Neural progenitor cell (in vitro differentiated cells): ENCODE measurements at regions not wholly inside any gene's neighbourhood (a gene's known extent, or its start where the extent isn't known, plus 50 kb on each side); places are given as distances from the start of the nearest gene placed in this dataset.

Source experiments
- DNase-seq: peaks from one replicate; pipeline ENCODE4 v3.0.0-alpha.2; 2016; ENCODE audit warnings: low spot score
- H2AFZ ChIP-seq: fragments of 200-600 bp; sonication (generic); replicated peaks from 2 replicates; pipeline ENCODE4 v1.6.1; 2016; ENCODE audit warnings: antibody characterized with exemption
- H3F3A ChIP-seq: fragments of 200-600 bp; sonication (generic); 2 replicates; pipeline ENCODE4 v1.6.1; 2016; ENCODE audit warnings: antibody characterized with exemption, low read depth
- H3K27ac ChIP-seq: fragments of 200-600 bp; sonication (generic); 2 replicates; pipeline ENCODE4 v1.5.1; 2016; ENCODE audit warnings: mild to moderate bottlenecking
- H3K27me3 ChIP-seq: fragments of 200-600 bp; sonication (generic); 2 replicates; pipeline ENCODE4 v1.6.1; 2016; ENCODE audit warnings: mild to moderate bottlenecking, moderate library complexity
- H3K36me3 ChIP-seq: fragments of 200-600 bp; sonication (generic); 2 replicates; pipeline ENCODE4 v1.5.1; 2016
- H3K4me1 ChIP-seq: fragments of 200-600 bp; sonication (generic); 2 replicates; pipeline ENCODE4 v1.6.1; 2016; ENCODE audit warnings: mixed run types
- H3K4me2 ChIP-seq: fragments of 200-600 bp; sonication (generic); 2 replicates; pipeline ENCODE4 v1.6.1; 2016
- H3K4me3 ChIP-seq: fragments of 200-600 bp; sonication (generic); 2 replicates; pipeline ENCODE4 v1.5.1; 2016
- H3K79me2 ChIP-seq: fragments of 200-600 bp; sonication (generic); 2 replicates; pipeline ENCODE4 v1.6.1; 2016; ENCODE audit warnings: low read depth
- H3K9ac ChIP-seq: fragments of 200-600 bp; sonication (generic); 2 replicates; pipeline ENCODE4 v1.6.1; 2016
- H3K9me3 ChIP-seq: fragments of 200-600 bp; sonication (generic); 2 replicates; pipeline ENCODE4 v1.5.1; 2016; ENCODE audit warnings: low read depth
- H4K20me1 ChIP-seq: fragments of 200-600 bp; sonication (generic); 2 replicates; pipeline ENCODE4 v1.6.1; 2016; ENCODE audit warnings: low read depth
- H3K27ac Mint-ChIP-seq: 3 replicates; pipeline ENCODE4 v1.8.0; 2021; ENCODE audit warnings: mixed read lengths
- H3K27me3 Mint-ChIP-seq: 2 replicates; pipeline ENCODE4 v1.8.0; 2022; ENCODE audit warnings: low read depth, mild to moderate bottlenecking, inconsistent platforms, moderate library complexity, mixed read lengths; ENCODE audit not compliant: insufficient read depth
- H3K36me3 Mint-ChIP-seq: 3 replicates; pipeline ENCODE4 v1.8.0; 2021; ENCODE audit warnings: mixed read lengths
- H3K4me1 Mint-ChIP-seq: 3 replicates; pipeline ENCODE4 v1.8.0; 2021; ENCODE audit warnings: mixed read lengths
- H3K4me3 Mint-ChIP-seq: 3 replicates; pipeline ENCODE4 v1.8.0; 2021; ENCODE audit warnings: mild to moderate bottlenecking, moderate library complexity, mixed read lengths
- H3K9me3 Mint-ChIP-seq: 3 replicates; pipeline ENCODE4 v1.8.0; 2020; ENCODE audit warnings: mixed read lengths
- CTCF ChIP-seq: fragments of 200-600 bp; sonication (generic); IDR thresholded peaks from 2 replicates; pipeline ENCODE4 v1.5.1; 2017; ENCODE audit warnings: antibody characterized with exemption, mild to moderate bottlenecking
- EZH2 ChIP-seq: fragments of 200-600 bp; sonication (generic); IDR thresholded peaks from 2 replicates; pipeline ENCODE4 v1.6.1; 2017; ENCODE audit warnings: antibody characterized with exemption, mild to moderate bottlenecking, moderate library complexity
- EZH2phosphoT487 ChIP-seq: fragments of 200-600 bp; sonication (generic); IDR thresholded peaks from 2 replicates; pipeline ENCODE4 v1.6.1; 2017; ENCODE audit warnings: antibody characterized with exemption

- no peak overlapping the region for H3K4me3 Mint-ChIP-seq
- Histone ChIP-seq H3K4me3 (no peak overlapping the region), H3K4me2 (no peak overlapping the region), H4K20me1 (no peaks in the 10 kb centered on the region), H2AFZ (no peak overlapping the region), H3K27me3 (no peaks in the 10 kb centered on the region), H3F3A (no peaks in the 10 kb centered on the region), H3K9ac (no peak overlapping the region), H3K79me2 (no peaks in the 10 kb centered on the region), H3K9me3 (no peaks in the 10 kb centered on the region), H3K36me3 (no peaks in the 10 kb centered on the region), H3K27ac (no peak overlapping the region), H3K4me1 (no peaks in the 10 kb centered on the region)
- no peaks in the 10 kb centered on the region for H3K36me3 Mint-ChIP-seq
- no peak for TF ChIP-seq CTCF
- no peak for TF ChIP-seq EZH2phosphoT487
- no peak for TF ChIP-seq EZH2
- no peaks in the 10 kb centered on the region for H3K4me1 Mint-ChIP-seq
- no peak for DNase-seq
- H3K27me3 Mint-ChIP-seq: peaks cover 13% of the 10 kb centered on the region
- H3K9me3 Mint-ChIP-seq: peaks cover 2% of the 10 kb centered on the region
- no peak overlapping the region for H3K27ac Mint-ChIP-seq
These were observed 164.6 kb downstream of the SALL1 start for GRCh38 chr16:50986453-50986852.

GRCh38 chr16:50985733-50986132 is 165.3 kb downstream of the SALL1 start:
- H2AFZ ChIP-seq: no peak overlapping the region
- H3K9me3 ChIP-seq: no peaks in the 10 kb centered on the region
- TF ChIP-seq EZH2 (no peak), CTCF (no peak), EZH2phosphoT487 (no peak)
- Mint-ChIP-seq H3K4me3 (no peak overlapping the region), H3K36me3 (no peaks in the 10 kb centered on the region), H3K4me1 (no peaks in the 10 kb centered on the region), H3K27me3 (peaks cover 13% of the 10 kb centered on the region), H3K9me3 (peaks cover 2% of the 10 kb centered on the region), H3K27ac (no peak overlapping the region)
- H3K79me2 ChIP-seq: no peaks in the 10 kb centered on the region
- H3K27me3 ChIP-seq: no peaks in the 10 kb centered on the region
- H3K4me1 ChIP-seq: no peaks in the 10 kb centered on the region
- no peak overlapping the region for H3K4me2 ChIP-seq
- H3K27ac ChIP-seq: no peak overlapping the region
- H3F3A ChIP-seq: no peaks in the 10 kb centered on the region
- H3K9ac ChIP-seq: no peak overlapping the region
- no peak overlapping the region for H3K4me3 ChIP-seq
- no peaks in the 10 kb centered on the region for H4K20me1 ChIP-seq
- H3K36me3 ChIP-seq: no peaks in the 10 kb centered on the region
- DNase-seq: no peak

- H3K9me3 ChIP-seq: no peaks in the 10 kb centered on the region
- DNase-seq: no peak
- H2AFZ ChIP-seq: no peak overlapping the region
- H3K36me3 Mint-ChIP-seq: no peaks in the 10 kb centered on the region
- TF ChIP-seq EZH2: no peak
- TF ChIP-seq CTCF: no peak
- no peak for TF ChIP-seq EZH2phosphoT487
- H3K4me1 Mint-ChIP-seq: no peaks in the 10 kb centered on the region
- no peaks in the 10 kb centered on the region for H3F3A ChIP-seq
- H3K4me1 ChIP-seq: no peaks in the 10 kb centered on the region
- H3K79me2 ChIP-seq: no peaks in the 10 kb centered on the region
- no peak overlapping the region for H3K4me2 ChIP-seq
- H3K9ac ChIP-seq: no peak overlapping the region
- H4K20me1 ChIP-seq: no peaks in the 10 kb centered on the region
- H3K27ac ChIP-seq: no peak overlapping the region
- H3K36me3 ChIP-seq: no peaks in the 10 kb centered on the region
- H3K4me3 Mint-ChIP-seq: no peak overlapping the region
- H3K9me3 Mint-ChIP-seq: no peaks in the 10 kb centered on the region
- H3K27me3 ChIP-seq: no peaks in the 10 kb centered on the region
- no peak overlapping the region for H3K27ac Mint-ChIP-seq
- no peak overlapping the region for H3K4me3 ChIP-seq
- H3K27me3 Mint-ChIP-seq: peaks cover 8% of the 10 kb centered on the region
These were observed 166.4 kb downstream of the SALL1 start for GRCh38 chr16:50984688-50985087.

- H3F3A ChIP-seq: no peaks in the 10 kb centered on the region
- no peaks in the 10 kb centered on the region for H3K9me3 ChIP-seq
- no peak overlapping the region for H3K27ac Mint-ChIP-seq
- H2AFZ ChIP-seq: no peak overlapping the region
- no peaks in the 10 kb centered on the region for H3K36me3 ChIP-seq
- H3K4me3 Mint-ChIP-seq: no peak overlapping the region
- H3K27me3 ChIP-seq: no peaks in the 10 kb centered on the region
- H3K9ac ChIP-seq: no peak overlapping the region
- no peaks in the 10 kb centered on the region for H3K9me3 Mint-ChIP-seq
- H3K4me3 ChIP-seq: no peak overlapping the region
- TF ChIP-seq CTCF (no peak), EZH2 (no peak), EZH2phosphoT487 (no peak)
- DNase-seq: no peak
- no peaks in the 10 kb centered on the region for H3K4me1 ChIP-seq
- no peaks in the 10 kb centered on the region for H3K36me3 Mint-ChIP-seq
- H3K4me1 Mint-ChIP-seq: no peaks in the 10 kb centered on the region
- H3K27me3 Mint-ChIP-seq: peaks cover 2% of the 10 kb centered on the region
- no peak overlapping the region for H3K27ac ChIP-seq
- H3K4me2 ChIP-seq: no peak overlapping the region
- no peaks in the 10 kb centered on the region for H3K79me2 ChIP-seq
- H4K20me1 ChIP-seq: no peaks in the 10 kb centered on the region
These were observed 168.3 kb downstream of the SALL1 start for GRCh38 chr16:50982808-50983207.
